Body of pancreas (tissue), 4 donors: ENCODE measurements at regions not wholly inside any gene's neighbourhood (a gene's known extent, or its start where the extent isn't known, plus 50 kb on each side); places are given as distances from the start of the nearest gene placed in this dataset.

Experiments used
- POLR2A ChIP-seq, 3 donors: fragments of 450-650 bp; IDR thresholded peaks; one replicate each; pipeline ENCODE4 v1.6.1; 2016; ENCODE audit warnings: antibody characterized with exemption in 3 of 3, mild to moderate bottlenecking in 2 of 3
- TF ChIP-seq, protein P1 (sequence below), 7 experiments: fragments of 450-650 bp in 4 of 7; fragments of 200-600 bp in 3 of 7; sonication (generic) in 3 of 7; IDR thresholded peaks; one replicate each; pipeline ENCODE4 v1.5.1; 2016 to 2019; ENCODE audit warnings: antibody characterized with exemption in 7 of 7

GRCh38 chr11:95503047-95503446, 272.0 kb upstream of the SESN3 start:
- no peak for TF ChIP-seq POLR2A (IDR thresholded peaks at IDR 0.05)
- TF ChIP-seq, protein P1, sequence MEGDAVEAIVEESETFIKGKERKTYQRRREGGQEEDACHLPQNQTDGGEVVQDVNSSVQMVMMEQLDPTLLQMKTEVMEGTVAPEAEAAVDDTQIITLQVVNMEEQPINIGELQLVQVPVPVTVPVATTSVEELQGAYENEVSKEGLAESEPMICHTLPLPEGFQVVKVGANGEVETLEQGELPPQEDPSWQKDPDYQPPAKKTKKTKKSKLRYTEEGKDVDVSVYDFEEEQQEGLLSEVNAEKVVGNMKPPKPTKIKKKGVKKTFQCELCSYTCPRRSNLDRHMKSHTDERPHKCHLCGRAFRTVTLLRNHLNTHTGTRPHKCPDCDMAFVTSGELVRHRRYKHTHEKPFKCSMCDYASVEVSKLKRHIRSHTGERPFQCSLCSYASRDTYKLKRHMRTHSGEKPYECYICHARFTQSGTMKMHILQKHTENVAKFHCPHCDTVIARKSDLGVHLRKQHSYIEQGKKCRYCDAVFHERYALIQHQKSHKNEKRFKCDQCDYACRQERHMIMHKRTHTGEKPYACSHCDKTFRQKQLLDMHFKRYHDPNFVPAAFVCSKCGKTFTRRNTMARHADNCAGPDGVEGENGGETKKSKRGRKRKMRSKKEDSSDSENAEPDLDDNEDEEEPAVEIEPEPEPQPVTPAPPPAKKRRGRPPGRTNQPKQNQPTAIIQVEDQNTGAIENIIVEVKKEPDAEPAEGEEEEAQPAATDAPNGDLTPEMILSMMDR (IDR thresholded peaks at IDR 0.05) = no peak
